Endothelial cell (in vitro differentiated cells): ENCODE measurements at regions not wholly inside any gene's neighbourhood (a gene's known extent, or its start where the extent isn't known, plus 50 kb on each side); places are given as distances from the start of the nearest gene placed in this dataset.

Experiments used
- DNase-seq: peaks from one replicate; pipeline ENCODE4 v3.0.0; 2021; ENCODE audit warnings: low spot score
- H3K27ac Mint-ChIP-seq: one replicate; pipeline ENCODE4 v1.8.0; 2021; ENCODE audit warnings: mixed read lengths, inconsistent platforms; ENCODE audit not compliant: unreplicated experiment
- H3K27me3 Mint-ChIP-seq: one replicate; pipeline ENCODE4 v1.8.0; 2021; ENCODE audit warnings: mild to moderate bottlenecking, moderate library complexity, mixed read lengths, inconsistent platforms; ENCODE audit not compliant: unreplicated experiment
- H3K36me3 Mint-ChIP-seq: one replicate; pipeline ENCODE4 v1.8.0; 2021; ENCODE audit warnings: mild to moderate bottlenecking, low read depth, mixed read lengths, inconsistent platforms; ENCODE audit not compliant: unreplicated experiment
- H3K4me1 Mint-ChIP-seq: one replicate; pipeline ENCODE4 v1.8.0; 2021; ENCODE audit warnings: mild to moderate bottlenecking, mixed read lengths, inconsistent platforms; ENCODE audit not compliant: unreplicated experiment
- H3K4me3 Mint-ChIP-seq: one replicate; pipeline ENCODE4 v1.8.0; 2021; ENCODE audit warnings: mild to moderate bottlenecking, mixed read lengths, inconsistent platforms; ENCODE audit not compliant: unreplicated experiment
- H3K9me3 Mint-ChIP-seq: one replicate; pipeline ENCODE4 v1.8.0; 2021; ENCODE audit warnings: mixed read lengths, inconsistent platforms; ENCODE audit not compliant: unreplicated experiment
- TF ChIP-seq, protein P1 (sequence below): fragments of 200-600 bp; sonication (generic); IDR thresholded peaks from one replicate; pipeline ENCODE4 v1.5.0; 2021; ENCODE audit warnings: antibody characterized with exemption; ENCODE audit not compliant: unreplicated experiment

- no peaks in the 10 kb centered on the region for H3K36me3 Mint-ChIP-seq
- DNase-seq = no peak
- TF ChIP-seq, protein P1, sequence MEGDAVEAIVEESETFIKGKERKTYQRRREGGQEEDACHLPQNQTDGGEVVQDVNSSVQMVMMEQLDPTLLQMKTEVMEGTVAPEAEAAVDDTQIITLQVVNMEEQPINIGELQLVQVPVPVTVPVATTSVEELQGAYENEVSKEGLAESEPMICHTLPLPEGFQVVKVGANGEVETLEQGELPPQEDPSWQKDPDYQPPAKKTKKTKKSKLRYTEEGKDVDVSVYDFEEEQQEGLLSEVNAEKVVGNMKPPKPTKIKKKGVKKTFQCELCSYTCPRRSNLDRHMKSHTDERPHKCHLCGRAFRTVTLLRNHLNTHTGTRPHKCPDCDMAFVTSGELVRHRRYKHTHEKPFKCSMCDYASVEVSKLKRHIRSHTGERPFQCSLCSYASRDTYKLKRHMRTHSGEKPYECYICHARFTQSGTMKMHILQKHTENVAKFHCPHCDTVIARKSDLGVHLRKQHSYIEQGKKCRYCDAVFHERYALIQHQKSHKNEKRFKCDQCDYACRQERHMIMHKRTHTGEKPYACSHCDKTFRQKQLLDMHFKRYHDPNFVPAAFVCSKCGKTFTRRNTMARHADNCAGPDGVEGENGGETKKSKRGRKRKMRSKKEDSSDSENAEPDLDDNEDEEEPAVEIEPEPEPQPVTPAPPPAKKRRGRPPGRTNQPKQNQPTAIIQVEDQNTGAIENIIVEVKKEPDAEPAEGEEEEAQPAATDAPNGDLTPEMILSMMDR = no peak
- H3K4me3 Mint-ChIP-seq = no peak overlapping the region
- H3K27me3 Mint-ChIP-seq = no peaks in the 10 kb centered on the region
- no peak overlapping the region for H3K27ac Mint-ChIP-seq
- H3K4me1 Mint-ChIP-seq = no peaks in the 10 kb centered on the region
- H3K9me3 Mint-ChIP-seq = no peaks in the 10 kb centered on the region
These were observed 481.9 kb downstream of the CDH2 start for GRCh38 chr18:27695052-27695451.

DNA sequence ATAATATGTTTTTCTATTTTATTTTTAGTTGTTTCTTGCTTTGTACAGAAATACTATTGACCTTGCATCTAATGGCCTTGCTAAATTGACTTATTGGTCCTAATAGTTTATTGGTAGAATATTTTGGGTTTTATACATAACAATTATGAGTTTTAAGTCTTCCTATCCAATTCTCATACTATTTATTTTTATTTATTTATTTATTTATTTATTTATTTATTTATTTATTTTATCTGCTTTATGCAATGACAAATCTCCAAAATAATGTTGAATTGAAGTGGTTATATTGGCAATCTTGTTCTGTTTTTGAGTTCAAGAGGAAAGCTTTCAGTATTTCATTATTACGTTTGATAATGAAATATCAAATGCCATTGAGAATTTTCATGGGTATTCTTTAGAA lies 488.3 kb downstream of the CDH2 start:
- TF ChIP-seq, protein P1 = no peak
- Mint-ChIP-seq H3K9me3 (no peaks in the 10 kb centered on the region), H3K4me1 (no peaks in the 10 kb centered on the region), H3K27ac (no peak overlapping the region), H3K4me3 (no peak overlapping the region), H3K36me3 (no peaks in the 10 kb centered on the region), H3K27me3 (no peaks in the 10 kb centered on the region)
- no peak for DNase-seq

GRCh38 chr18:27687351-27687979 lies 489.5 kb downstream of the CDH2 start:
- Mint-ChIP-seq H3K27ac (no peak overlapping the region), H3K4me3 (no peak overlapping the region), H3K27me3 (no peaks in the 10 kb centered on the region), H3K4me1 (no peaks in the 10 kb centered on the region), H3K9me3 (no peaks in the 10 kb centered on the region), H3K36me3 (no peaks in the 10 kb centered on the region)
- no peak for DNase-seq
- TF ChIP-seq, protein P1 = no peak

- Mint-ChIP-seq H3K4me3 (no peak overlapping the region), H3K27ac (no peak overlapping the region), H3K36me3 (no peaks in the 10 kb centered on the region), H3K4me1 (no peaks in the 10 kb centered on the region), H3K9me3 (no peaks in the 10 kb centered on the region), H3K27me3 (no peaks in the 10 kb centered on the region)
- TF ChIP-seq, protein P1 = peak; percentile 95
- peak; percentile 48 for DNase-seq
These were observed 491.0 kb downstream of the CDH2 start for GRCh38 chr18:27685807-27686412.

DNA sequence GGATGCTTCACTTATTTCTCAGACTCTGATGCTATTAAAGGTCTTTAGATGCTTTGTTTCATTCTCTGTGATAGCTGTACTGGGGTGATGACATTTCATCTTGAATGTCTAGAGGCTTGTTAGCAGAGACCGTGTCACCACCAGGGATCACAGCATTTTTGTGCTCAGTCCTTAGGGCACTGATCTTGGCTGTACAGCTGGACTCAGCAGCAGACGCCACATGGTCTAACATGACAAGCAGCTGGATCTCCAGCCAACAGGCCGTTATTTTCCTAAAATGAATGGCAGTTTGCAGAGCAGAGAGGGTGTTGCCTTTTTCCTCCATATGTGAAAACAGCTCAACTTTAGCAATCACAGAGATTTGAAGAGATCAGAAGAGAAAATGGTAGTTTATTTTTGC lies 491.8 kb downstream of the CDH2 start:
- H3K4me1 Mint-ChIP-seq = no peaks in the 10 kb centered on the region

More for the DNA sequence above, 491.8 kb downstream of the CDH2 start:
- H3K27me3 Mint-ChIP-seq = no peaks in the 10 kb centered on the region
- H3K27ac Mint-ChIP-seq = no peak overlapping the region
- no peaks in the 10 kb centered on the region for H3K9me3 Mint-ChIP-seq
- DNase-seq = no peak
- no peaks in the 10 kb centered on the region for H3K36me3 Mint-ChIP-seq
- TF ChIP-seq, protein P1 = no peak
- no peak overlapping the region for H3K4me3 Mint-ChIP-seq
